K562 (cell line): ENCODE measurements at regions not wholly inside any gene's neighbourhood (a gene's known extent, or its start where the extent isn't known, plus 50 kb on each side); places are given as distances from the start of the nearest gene placed in this dataset.

Experiments used
- DLX4 ChIP-seq: fragments of 250-450 bp; sonication (Bioruptor Pico); IDR thresholded peaks from 2 replicates; pipeline ENCODE4 v1.6.1; 2021; ENCODE audit warnings: mild to moderate bottlenecking
- MGA ChIP-seq: fragments of 450-650 bp; IDR thresholded peaks from 2 replicates; pipeline ENCODE4 v1.6.1; 2016; ENCODE audit warnings: mild to moderate bottlenecking, moderate library complexity
- POLR2B ChIP-seq: fragments of 450-650 bp; IDR thresholded peaks from 2 replicates; pipeline ENCODE4 v1.6.1; 2018; ENCODE audit warnings: low read depth; ENCODE audit not compliant: partially characterized antibody
- RNF2 ChIP-seq: sonication (generic); IDR thresholded peaks from 2 replicates; pipeline ENCODE4 v1.6.1; 2016
- TCF7L2 ChIP-seq: fragments of 150-350 bp; IDR thresholded peaks from 2 replicates; pipeline ENCODE4 v1.6.1; 2016; ENCODE audit warnings: low read depth, mild to moderate bottlenecking, low read length, moderate library complexity
- TEAD2 ChIP-seq: fragments of 450-650 bp; IDR thresholded peaks from 2 replicates; pipeline ENCODE4 v1.6.1; 2016; ENCODE audit warnings: missing genetic modification characterization, control low read depth, missing compliant biosample characterization
- TEAD4 ChIP-seq, 2 experiments: sonication (generic) in 1 of 2; formaldehyde crosslinking in 1 of 2; IDR thresholded peaks; 2 replicates each; pipeline versions ENCODE4 v1.6.1 to v1.8.0; 2012 to 2022; ENCODE audit warnings: borderline replicate concordance in 1 of 2, inconsistent platforms in 1 of 2, low read length in 1 of 2, mild to moderate bottlenecking in 1 of 2, missing genetic modification reagents in 1 of 2
- ZNF785 ChIP-seq: fragments of 250-450 bp; sonication (Bioruptor Pico); IDR thresholded peaks from 2 replicates; pipeline ENCODE4 v1.4.0; 2020; ENCODE audit warnings: mild to moderate bottlenecking
- ZSCAN29 ChIP-seq: fragments of 450-650 bp; IDR thresholded peaks from 2 replicates; pipeline ENCODE4 v1.6.1; 2017
- TF ChIP-seq, protein P1 (sequence below): fragments of 250-450 bp; sonication (Bioruptor Pico); IDR thresholded peaks from 2 replicates; pipeline ENCODE4 v1.5.0; 2021; ENCODE audit warnings: mild to moderate bottlenecking, moderate library complexity

DNA sequence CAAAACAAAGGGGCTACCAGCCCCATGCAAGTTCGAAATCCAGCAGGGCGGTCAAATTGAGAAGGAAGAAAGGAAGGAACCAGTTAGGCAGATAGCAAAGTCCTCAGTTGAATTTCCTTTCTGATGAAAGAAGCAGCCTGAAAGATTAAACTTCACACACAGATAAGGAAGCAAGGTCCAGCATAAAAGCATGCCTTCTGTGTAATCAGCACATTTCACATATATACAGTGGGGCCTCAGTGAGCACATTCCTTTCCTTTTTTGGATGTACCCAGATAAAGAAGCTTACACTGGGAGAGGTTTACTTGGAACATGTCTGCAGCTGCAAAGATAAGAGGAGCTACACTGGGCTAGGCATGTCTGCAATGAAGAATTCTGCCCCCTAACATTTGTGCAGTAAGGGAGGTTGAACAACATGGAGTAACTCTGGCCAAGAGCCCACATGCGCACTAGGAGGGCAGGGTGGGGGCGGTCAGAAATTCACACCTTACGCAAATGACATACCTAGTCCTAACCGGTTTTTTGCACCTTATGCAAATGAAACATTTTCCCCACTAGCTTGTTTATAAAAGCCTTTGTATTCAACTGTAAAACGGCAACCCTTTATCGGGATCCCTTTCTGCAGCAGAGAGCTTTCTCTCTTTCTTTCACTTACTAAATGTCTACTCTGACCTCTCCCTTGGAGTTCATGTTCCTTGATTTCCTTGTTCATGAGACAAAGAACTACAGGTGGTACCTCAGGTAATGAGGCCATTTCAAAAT, 149.7 kb upstream of the FBXL17 start (continued):
- TF ChIP-seq RNF2 (peak; percentile 51; the same call in 1 of the 2 replicates), TCF7L2 (0 out of 2 replicates have a peak, but pooled peaks have one; percentile 34), TEAD2 (tag) (peak; percentile 99), TEAD4 (IDR thresholded peaks at IDR 0.05; ENCODE audit: low read length) (peak; percentile 98), TEAD4 (CRISPR knock-in tag; IDR thresholded peaks at IDR 0.05; ENCODE audit: borderline replicate concordance) (no peak), MGA (peak; percentile 86), ZSCAN29 (no peak), DLX4 (CRISPR knock-in tag) (no peak), POLR2B (no peak), ZNF785 (peak; percentile 91)
- TF ChIP-seq, protein P1, sequence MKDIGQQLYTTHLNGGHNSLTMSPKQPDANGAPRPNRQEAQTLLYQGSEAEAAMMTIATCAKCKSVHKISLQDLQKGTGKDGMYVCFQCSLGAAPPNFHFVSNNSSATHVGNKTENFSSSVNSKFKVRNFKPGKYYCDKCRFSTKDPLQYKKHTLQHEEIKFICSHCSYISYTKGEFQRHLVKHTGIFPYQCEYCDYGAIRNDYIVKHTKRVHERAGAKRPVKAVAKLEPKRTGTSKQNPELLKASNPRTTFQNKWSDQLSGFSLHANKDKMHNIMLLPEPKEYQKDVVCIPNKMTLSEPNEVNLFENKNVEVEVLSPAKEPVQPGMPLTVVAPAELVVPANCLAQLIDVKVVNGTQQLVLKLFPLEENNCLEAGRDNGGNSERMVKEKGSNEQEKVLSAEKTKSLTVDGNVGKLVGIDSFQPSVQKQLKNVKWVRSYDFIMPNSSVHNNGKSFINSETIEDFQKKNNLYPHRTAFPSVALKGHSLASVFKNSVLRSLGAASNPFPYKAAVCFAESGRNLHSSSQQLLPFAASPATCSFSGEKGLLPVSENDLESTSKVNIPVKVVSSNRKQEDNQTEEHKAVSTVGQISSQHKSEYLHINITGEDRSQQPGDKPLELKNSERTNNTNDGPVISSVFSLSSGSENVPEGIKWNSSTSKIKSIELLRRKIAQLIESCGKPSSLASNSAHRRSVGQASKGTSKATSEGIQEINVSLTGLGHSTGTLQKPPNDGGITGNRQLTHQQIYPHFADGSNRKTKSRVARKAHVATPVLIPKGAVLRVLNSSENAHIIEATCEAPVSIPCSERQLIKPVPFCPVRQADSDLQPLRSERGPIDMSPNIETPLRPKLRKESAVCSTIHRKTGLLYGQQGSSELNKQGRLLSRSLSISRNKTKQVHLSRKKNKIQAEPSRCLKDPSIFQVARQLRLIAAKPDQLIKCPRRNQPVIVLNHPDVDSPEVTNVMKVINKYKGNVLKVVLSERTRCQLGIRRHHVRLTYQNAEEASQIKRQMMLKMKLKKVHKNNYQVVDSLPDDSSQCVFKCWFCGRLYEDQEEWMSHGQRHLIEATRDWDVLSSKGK (CRISPR knock-in tag), result peak; percentile 83; the same call in 1 of the 2 replicates
